SK-N-SH treated with all-trans-retinoic acid at 6 μM for 48 hours (cell line): ENCODE measurements at regions not wholly inside any gene's neighbourhood (a gene's known extent, or its start where the extent isn't known, plus 50 kb on each side); places are given as distances from the start of the nearest gene placed in this dataset.

Source experiments
- ATAC-seq: fragments of 200-7000 bp; cut with Tn5 transposase; 3 replicates; pipeline ENCODE4 v1.9.1; 2020; ENCODE audit warnings: mild to moderate bottlenecking, moderate library complexity
- ARNTL ChIP-seq: fragments of 450-650 bp; formaldehyde crosslinking; IDR thresholded peaks from 2 replicates; pipeline ENCODE4 v1.5.0; 2020; ENCODE audit warnings: low read depth, mild to moderate bottlenecking, moderate library complexity, borderline replicate concordance
- BACH2 ChIP-seq: fragments of 250-450 bp; sonication (Bioruptor Pico); IDR thresholded peaks from 2 replicates; pipeline ENCODE4 v1.9.0; 2021; ENCODE audit warnings: mild to moderate bottlenecking, borderline replicate concordance
- CSDC2 ChIP-seq: fragments of 250-450 bp; sonication (Bioruptor Pico); IDR thresholded peaks from 2 replicates; pipeline ENCODE4 v1.5.0; 2020; ENCODE audit warnings: mild to moderate bottlenecking, moderate library complexity
- ESRRG ChIP-seq: fragments of 250-450 bp; sonication (Bioruptor Pico); IDR thresholded peaks from 2 replicates; pipeline ENCODE4 v1.6.1; 2021; ENCODE audit warnings: mild to moderate bottlenecking
- GLIS3 ChIP-seq: fragments of 250-450 bp; sonication (Bioruptor Pico); IDR thresholded peaks from 2 replicates; pipeline ENCODE4 v1.5.0; 2020; ENCODE audit warnings: mild to moderate bottlenecking, moderate library complexity
- ISL1 ChIP-seq: fragments of 250-450 bp; sonication (Bioruptor Pico); IDR thresholded peaks from 2 replicates; pipeline ENCODE4 v2.1.2; 2022; ENCODE audit warnings: mild to moderate bottlenecking, moderate library complexity
- OSR1 ChIP-seq: fragments of 250-450 bp; sonication (Bioruptor Pico); IDR thresholded peaks from 2 replicates; pipeline ENCODE4 v1.8.0; 2022; ENCODE audit warnings: moderate library complexity, mild to moderate bottlenecking, inconsistent platforms
- PPARA ChIP-seq: fragments of 250-450 bp; sonication (Bioruptor Pico); IDR thresholded peaks from 2 replicates; pipeline ENCODE4 v1.5.0; 2020; ENCODE audit warnings: mild to moderate bottlenecking, borderline replicate concordance
- RARB ChIP-seq: fragments of 250-450 bp; sonication (Bioruptor Pico); IDR thresholded peaks from 2 replicates; pipeline ENCODE4 v1.8.0; 2021; ENCODE audit warnings: mild to moderate bottlenecking, moderate library complexity
- SNAI2 ChIP-seq: fragments of 250-450 bp; sonication (Bioruptor Pico); IDR thresholded peaks from 2 replicates; pipeline ENCODE4 v1.5.0; 2020; ENCODE audit warnings: mild to moderate bottlenecking, moderate library complexity
- TCF4 ChIP-seq: fragments of 250-450 bp; sonication (Bioruptor Pico); IDR thresholded peaks from 2 replicates; pipeline ENCODE4 v1.8.0; 2021; ENCODE audit warnings: mild to moderate bottlenecking, moderate library complexity, borderline replicate concordance
- TOX ChIP-seq: fragments of 250-450 bp; sonication (Bioruptor Pico); IDR thresholded peaks from 2 replicates; pipeline ENCODE4 v1.8.0; 2021; ENCODE audit warnings: mild to moderate bottlenecking, moderate library complexity, borderline replicate concordance
- ZC3H10 ChIP-seq: fragments of 250-450 bp; sonication (Bioruptor Pico); IDR thresholded peaks from 2 replicates; pipeline ENCODE4 v1.5.1; 2021; ENCODE audit warnings: mild to moderate bottlenecking, moderate library complexity
- ZFP3 ChIP-seq: fragments of 250-450 bp; sonication (Bioruptor Pico); IDR thresholded peaks from 2 replicates; pipeline ENCODE4 v1.5.0; 2020; ENCODE audit warnings: mild to moderate bottlenecking, moderate library complexity
- ZFP30 ChIP-seq: fragments of 450-650 bp; formaldehyde crosslinking; IDR thresholded peaks from 2 replicates; pipeline ENCODE4 v1.5.0; 2022; ENCODE audit warnings: mild to moderate bottlenecking, moderate library complexity
- ZNF565 ChIP-seq: fragments of 450-650 bp; formaldehyde crosslinking; conservative IDR thresholded peaks from 2 replicates; pipeline ENCODE4 v1.5.0; 2020; ENCODE audit warnings: low read depth, mild to moderate bottlenecking, moderate library complexity
- ZNF70 ChIP-seq: fragments of 450-650 bp; formaldehyde crosslinking; IDR thresholded peaks from 2 replicates; pipeline ENCODE4 v1.5.0; 2020; ENCODE audit warnings: mild to moderate bottlenecking, moderate library complexity
- ZNF8 ChIP-seq: fragments of 450-650 bp; formaldehyde crosslinking; IDR thresholded peaks from 2 replicates; pipeline ENCODE4 v1.5.0; 2020; ENCODE audit warnings: mild to moderate bottlenecking, moderate library complexity
- TF ChIP-seq, protein P1 (sequence below): fragments of 250-450 bp; sonication (Bioruptor Pico); IDR thresholded peaks from 2 replicates; pipeline ENCODE4 v1.8.0; 2021; ENCODE audit warnings: low read depth, mild to moderate bottlenecking, moderate library complexity, borderline replicate concordance
- TF ChIP-seq, protein P2 (sequence below): fragments of 250-450 bp; sonication (Bioruptor Pico); IDR thresholded peaks from 2 replicates; pipeline ENCODE4 v1.8.0; 2020; ENCODE audit warnings: mild to moderate bottlenecking, moderate library complexity, borderline replicate concordance
- TF ChIP-seq, protein P3 (sequence below): fragments of 250-450 bp; sonication (Bioruptor Pico); IDR thresholded peaks from 2 replicates; pipeline ENCODE4 v1.5.1; 2021; ENCODE audit warnings: mild to moderate bottlenecking, moderate library complexity
- TF ChIP-seq, protein P4 (sequence below): fragments of 250-450 bp; sonication (Bioruptor Pico); IDR thresholded peaks from 2 replicates; pipeline ENCODE4 v1.5.0; 2020; ENCODE audit warnings: mild to moderate bottlenecking, moderate library complexity
- TF ChIP-seq, protein P5 (sequence below): fragments of 250-450 bp; sonication (Bioruptor Pico); IDR thresholded peaks from 2 replicates; pipeline ENCODE4 v1.5.1; 2020; ENCODE audit warnings: low read depth, mild to moderate bottlenecking, moderate library complexity

DNA sequence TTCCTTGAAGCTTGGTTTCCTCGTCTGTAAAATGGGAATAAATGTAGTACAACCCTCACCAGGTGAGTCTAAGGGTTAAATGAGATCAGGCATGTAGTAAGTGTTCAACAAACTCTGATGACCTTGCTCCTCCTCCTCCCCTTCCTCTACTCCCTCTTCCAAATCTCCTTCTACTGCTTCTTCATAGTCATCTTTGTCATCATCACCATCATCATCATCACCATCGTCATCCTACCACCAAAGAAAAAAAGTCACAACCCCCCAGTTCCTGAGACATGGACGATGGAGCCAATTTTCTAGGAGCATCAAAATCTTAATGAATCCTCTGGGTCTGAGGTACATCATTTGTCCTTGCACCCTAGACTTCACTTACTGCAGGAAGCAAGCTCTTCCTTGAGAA, 240.0 kb downstream of the ANKRD60 start:
- ATAC-seq, result no peak
- TF ChIP-seq ESRRG (CRISPR knock-in tag), result no peak
- TF ChIP-seq SNAI2 (CRISPR knock-in tag), result no peak
- TF ChIP-seq ZNF565 (CRISPR knock-in tag), result no peak
- TF ChIP-seq TOX (CRISPR knock-in tag), result no peak
- no peak for TF ChIP-seq ZC3H10 (CRISPR knock-in tag)
- no peak for TF ChIP-seq PPARA (CRISPR knock-in tag)
- no peak for TF ChIP-seq ZFP3 (CRISPR knock-in tag)
- no peak for TF ChIP-seq GLIS3
- no peak for TF ChIP-seq OSR1
- TF ChIP-seq RARB (CRISPR knock-in tag), result no peak
- TF ChIP-seq, protein P1, sequence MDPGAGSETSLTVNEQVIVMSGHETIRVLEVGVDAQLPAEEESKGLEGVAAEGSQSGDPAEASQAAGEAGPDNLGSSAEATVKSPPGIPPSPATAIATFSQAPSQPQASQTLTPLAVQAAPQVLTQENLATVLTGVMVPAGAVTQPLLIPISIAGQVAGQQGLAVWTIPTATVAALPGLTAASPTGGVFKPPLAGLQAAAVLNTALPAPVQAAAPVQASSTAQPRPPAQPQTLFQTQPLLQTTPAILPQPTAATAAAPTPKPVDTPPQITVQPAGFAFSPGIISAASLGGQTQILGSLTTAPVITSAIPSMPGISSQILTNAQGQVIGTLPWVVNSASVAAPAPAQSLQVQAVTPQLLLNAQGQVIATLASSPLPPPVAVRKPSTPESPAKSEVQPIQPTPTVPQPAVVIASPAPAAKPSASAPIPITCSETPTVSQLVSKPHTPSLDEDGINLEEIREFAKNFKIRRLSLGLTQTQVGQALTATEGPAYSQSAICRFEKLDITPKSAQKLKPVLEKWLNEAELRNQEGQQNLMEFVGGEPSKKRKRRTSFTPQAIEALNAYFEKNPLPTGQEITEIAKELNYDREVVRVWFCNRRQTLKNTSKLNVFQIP (CRISPR knock-in tag), result no peak

DNA sequence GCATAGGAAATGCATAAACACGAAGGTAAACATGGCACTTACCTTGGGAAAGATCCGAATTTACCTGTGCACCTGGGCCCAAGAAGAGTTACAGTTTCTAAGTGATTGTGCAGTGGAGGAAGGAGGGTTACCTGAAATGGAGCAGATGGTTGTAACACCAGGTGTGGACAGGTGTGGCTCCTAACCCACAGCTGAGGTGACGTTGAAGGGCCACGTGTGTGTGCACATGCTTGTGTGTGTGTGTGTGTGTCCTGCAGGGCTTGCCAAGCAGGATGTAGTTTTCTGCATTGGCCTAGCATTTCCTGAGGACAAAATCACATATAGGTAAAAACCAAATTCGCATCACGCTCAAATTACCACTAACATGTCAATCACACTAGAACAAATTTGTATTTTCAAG, 240.8 kb downstream of the ANKRD60 start:
- no peak for ATAC-seq
- no peak for TF ChIP-seq SNAI2 (CRISPR knock-in tag)
- TF ChIP-seq ESRRG (CRISPR knock-in tag), result no peak
- no peak for TF ChIP-seq ZFP30 (CRISPR knock-in tag)
- no peak for TF ChIP-seq ARNTL (CRISPR knock-in tag)
- no peak for TF ChIP-seq TCF4 (CRISPR knock-in tag)
- no peak for TF ChIP-seq RARB (CRISPR knock-in tag)
- no peak for TF ChIP-seq BACH2
- no peak for TF ChIP-seq OSR1

DNA sequence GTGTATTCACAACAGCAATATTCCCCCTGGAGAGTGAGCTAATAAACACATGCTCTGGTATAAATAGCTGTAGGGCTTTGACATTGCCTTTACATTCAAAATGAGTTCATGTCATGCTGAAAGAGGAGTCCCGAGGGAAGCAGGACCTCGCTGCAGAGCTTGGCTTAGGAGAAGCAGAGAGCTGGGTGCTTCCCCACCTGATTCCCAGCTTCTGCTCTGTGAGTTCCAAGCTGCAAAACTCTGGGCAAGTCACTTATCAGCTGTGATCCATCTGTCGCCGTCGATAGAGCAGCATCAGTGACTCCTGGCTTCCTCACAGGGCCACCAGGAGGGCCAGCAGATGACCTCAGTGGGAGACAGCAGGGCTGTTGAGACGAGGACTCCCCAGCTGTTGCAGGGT, 241.8 kb downstream of the ANKRD60 start:
- TF ChIP-seq ISL1 (CRISPR knock-in tag) (no peak), ESRRG (CRISPR knock-in tag) (no peak), GLIS3 (no peak), ARNTL (CRISPR knock-in tag) (no peak), ZFP3 (CRISPR knock-in tag) (no peak), ZNF70 (CRISPR knock-in tag) (no peak), ZC3H10 (CRISPR knock-in tag) (no peak), PPARA (CRISPR knock-in tag) (no peak), CSDC2 (no peak), SNAI2 (CRISPR knock-in tag) (no peak), ZNF8 (no peak), ZNF565 (CRISPR knock-in tag) (no peak)
- TF ChIP-seq, protein P2, sequence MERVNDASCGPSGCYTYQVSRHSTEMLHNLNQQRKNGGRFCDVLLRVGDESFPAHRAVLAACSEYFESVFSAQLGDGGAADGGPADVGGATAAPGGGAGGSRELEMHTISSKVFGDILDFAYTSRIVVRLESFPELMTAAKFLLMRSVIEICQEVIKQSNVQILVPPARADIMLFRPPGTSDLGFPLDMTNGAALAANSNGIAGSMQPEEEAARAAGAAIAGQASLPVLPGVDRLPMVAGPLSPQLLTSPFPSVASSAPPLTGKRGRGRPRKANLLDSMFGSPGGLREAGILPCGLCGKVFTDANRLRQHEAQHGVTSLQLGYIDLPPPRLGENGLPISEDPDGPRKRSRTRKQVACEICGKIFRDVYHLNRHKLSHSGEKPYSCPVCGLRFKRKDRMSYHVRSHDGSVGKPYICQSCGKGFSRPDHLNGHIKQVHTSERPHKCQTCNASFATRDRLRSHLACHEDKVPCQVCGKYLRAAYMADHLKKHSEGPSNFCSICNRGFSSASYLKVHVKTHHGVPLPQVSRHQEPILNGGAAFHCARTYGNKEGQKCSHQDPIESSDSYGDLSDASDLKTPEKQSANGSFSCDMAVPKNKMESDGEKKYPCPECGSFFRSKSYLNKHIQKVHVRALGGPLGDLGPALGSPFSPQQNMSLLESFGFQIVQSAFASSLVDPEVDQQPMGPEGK (CRISPR knock-in tag), result no peak
- TF ChIP-seq, protein P3, sequence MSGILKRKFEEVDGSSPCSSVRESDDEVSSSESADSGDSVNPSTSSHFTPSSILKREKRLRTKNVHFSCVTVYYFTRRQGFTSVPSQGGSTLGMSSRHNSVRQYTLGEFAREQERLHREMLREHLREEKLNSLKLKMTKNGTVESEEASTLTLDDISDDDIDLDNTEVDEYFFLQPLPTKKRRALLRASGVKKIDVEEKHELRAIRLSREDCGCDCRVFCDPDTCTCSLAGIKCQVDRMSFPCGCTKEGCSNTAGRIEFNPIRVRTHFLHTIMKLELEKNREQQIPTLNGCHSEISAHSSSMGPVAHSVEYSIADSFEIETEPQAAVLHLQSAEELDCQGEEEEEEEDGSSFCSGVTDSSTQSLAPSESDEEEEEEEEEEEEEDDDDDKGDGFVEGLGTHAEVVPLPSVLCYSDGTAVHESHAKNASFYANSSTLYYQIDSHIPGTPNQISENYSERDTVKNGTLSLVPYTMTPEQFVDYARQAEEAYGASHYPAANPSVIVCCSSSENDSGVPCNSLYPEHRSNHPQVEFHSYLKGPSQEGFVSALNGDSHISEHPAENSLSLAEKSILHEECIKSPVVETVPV (CRISPR knock-in tag), result no peak
- TF ChIP-seq, protein P4, sequence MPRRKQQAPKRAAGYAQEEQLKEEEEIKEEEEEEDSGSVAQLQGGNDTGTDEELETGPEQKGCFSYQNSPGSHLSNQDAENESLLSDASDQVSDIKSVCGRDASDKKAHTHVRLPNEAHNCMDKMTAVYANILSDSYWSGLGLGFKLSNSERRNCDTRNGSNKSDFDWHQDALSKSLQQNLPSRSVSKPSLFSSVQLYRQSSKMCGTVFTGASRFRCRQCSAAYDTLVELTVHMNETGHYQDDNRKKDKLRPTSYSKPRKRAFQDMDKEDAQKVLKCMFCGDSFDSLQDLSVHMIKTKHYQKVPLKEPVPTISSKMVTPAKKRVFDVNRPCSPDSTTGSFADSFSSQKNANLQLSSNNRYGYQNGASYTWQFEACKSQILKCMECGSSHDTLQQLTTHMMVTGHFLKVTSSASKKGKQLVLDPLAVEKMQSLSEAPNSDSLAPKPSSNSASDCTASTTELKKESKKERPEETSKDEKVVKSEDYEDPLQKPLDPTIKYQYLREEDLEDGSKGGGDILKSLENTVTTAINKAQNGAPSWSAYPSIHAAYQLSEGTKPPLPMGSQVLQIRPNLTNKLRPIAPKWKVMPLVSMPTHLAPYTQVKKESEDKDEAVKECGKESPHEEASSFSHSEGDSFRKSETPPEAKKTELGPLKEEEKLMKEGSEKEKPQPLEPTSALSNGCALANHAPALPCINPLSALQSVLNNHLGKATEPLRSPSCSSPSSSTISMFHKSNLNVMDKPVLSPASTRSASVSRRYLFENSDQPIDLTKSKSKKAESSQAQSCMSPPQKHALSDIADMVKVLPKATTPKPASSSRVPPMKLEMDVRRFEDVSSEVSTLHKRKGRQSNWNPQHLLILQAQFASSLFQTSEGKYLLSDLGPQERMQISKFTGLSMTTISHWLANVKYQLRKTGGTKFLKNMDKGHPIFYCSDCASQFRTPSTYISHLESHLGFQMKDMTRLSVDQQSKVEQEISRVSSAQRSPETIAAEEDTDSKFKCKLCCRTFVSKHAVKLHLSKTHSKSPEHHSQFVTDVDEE (CRISPR knock-in tag), result no peak
- TF ChIP-seq, protein P1 (CRISPR knock-in tag), result no peak
- TF ChIP-seq, protein P5, sequence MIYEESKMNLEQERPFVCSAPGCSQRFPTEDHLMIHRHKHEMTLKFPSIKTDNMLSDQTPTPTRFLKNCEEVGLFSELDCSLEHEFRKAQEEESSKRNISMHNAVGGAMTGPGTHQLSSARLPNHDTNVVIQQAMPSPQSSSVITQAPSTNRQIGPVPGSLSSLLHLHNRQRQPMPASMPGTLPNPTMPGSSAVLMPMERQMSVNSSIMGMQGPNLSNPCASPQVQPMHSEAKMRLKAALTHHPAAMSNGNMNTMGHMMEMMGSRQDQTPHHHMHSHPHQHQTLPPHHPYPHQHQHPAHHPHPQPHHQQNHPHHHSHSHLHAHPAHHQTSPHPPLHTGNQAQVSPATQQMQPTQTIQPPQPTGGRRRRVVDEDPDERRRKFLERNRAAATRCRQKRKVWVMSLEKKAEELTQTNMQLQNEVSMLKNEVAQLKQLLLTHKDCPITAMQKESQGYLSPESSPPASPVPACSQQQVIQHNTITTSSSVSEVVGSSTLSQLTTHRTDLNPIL (CRISPR knock-in tag), result no peak
- TF ChIP-seq, all 23 proteins: peak for 0
- no peak for ATAC-seq
